Activated CD4-positive, alpha-beta T cell treated with anti-CD3 and anti-CD28 coated beads for 36 hours (primary cell): ENCODE measurements at regions not wholly inside any gene's neighbourhood (a gene's known extent, or its start where the extent isn't known, plus 50 kb on each side); places are given as distances from the start of the nearest gene placed in this dataset.

Source experiments
- ATAC-seq: fragments of 200-7000 bp; cut with Tn5 transposase; one replicate; pipeline ENCODE4 v1.10.0; 2021; ENCODE audit warnings: mild to moderate bottlenecking, moderate library complexity
- CTCF ChIA-PET: fragments of 350-600 bp; sonication (Branson Sonifier 250); formaldehyde crosslinking; loops from one replicate; lab custom pipeline; 2021; ENCODE audit warnings: antibody characterized with exemption; lab: Charles Lee
- POLR2A ChIA-PET: fragments of 350-600 bp; sonication (Branson Sonifier 250); formaldehyde crosslinking; loops from one replicate; lab custom pipeline; 2021; ENCODE audit warnings: antibody characterized with exemption, inconsistent platforms; lab: Charles Lee
- DNase-seq: peaks from one replicate; pipeline ENCODE4 v3.0.0-alpha.2; 2020
- H3K27ac Mint-ChIP-seq: one replicate; pipeline ENCODE4 v1.8.0; 2021; ENCODE audit warnings: mixed read lengths
- H3K27me3 Mint-ChIP-seq: one replicate; pipeline ENCODE4 v1.8.0; 2021; ENCODE audit warnings: mixed read lengths
- H3K36me3 Mint-ChIP-seq: one replicate; pipeline ENCODE4 v1.8.0; 2021; ENCODE audit warnings: low read depth, mixed read lengths
- H3K4me1 Mint-ChIP-seq: one replicate; pipeline ENCODE4 v1.8.0; 2021; ENCODE audit warnings: mixed read lengths
- H3K4me3 Mint-ChIP-seq: one replicate; pipeline ENCODE4 v1.8.0; 2021; ENCODE audit warnings: mild to moderate bottlenecking, moderate library complexity, mixed read lengths
- H3K9me3 Mint-ChIP-seq: one replicate; pipeline ENCODE4 v1.8.0; 2021; ENCODE audit warnings: low read depth, mixed read lengths
- intact Hi-C, 2 experiments: fragments of 100-400 bp; cut with DNase I in 1 of 2; cut with micrococcal nuclease in 1 of 2; formaldehyde crosslinking; loops; one replicate each; pipeline versions ENCODE4 v1.14.2 to v1.15.1; 2022 to 2024; cut with DNase I, micrococcal nuclease

DNA sequence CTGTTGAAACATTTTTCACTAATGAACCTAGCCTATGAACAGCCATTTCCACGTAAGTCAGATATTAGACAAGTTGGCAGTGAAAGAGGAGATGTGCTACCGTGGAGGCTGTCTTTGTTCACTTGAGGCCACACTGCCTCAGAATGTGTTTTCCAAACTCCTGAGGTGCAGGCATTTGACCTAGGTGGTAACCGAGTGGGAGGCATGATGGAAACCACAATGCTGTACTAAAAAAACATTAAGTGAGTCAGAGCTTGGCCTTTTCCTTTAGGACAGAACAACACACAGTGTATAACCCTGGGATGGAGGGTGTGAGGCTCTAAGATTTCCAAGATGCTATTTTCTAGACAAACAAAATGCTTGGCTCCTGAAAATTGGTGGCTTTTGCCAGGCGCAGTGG is 406.3 kb downstream of the SOX2 start:
- H3K27me3 Mint-ChIP-seq, result no peaks in the 10 kb centered on the region

DNA sequence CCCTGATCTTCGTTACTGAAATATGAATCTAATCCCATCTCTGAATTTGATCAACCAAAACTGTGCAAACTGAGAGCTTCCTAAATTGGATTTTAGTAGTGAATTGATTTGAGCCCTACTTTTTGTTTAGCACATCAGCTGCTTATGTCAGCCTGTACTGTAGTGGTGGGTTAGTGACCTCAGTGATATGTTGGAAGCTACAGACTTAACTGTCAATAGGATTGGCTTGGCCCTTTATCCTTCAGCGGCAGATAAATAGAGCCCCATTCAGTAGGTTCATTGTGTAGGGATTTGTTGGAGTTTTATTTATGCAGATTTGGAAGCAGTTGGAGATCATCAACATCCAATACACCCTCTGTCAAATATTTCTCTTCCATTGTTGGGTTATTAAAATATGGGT is 409.7 kb downstream of the SOX2 start:
- POLR2A ChIA-PET, result no interaction called here
- Mint-ChIP-seq H3K4me1 (no peaks in the 10 kb centered on the region), H3K27ac (no peak overlapping the region), H3K4me3 (no peak overlapping the region), H3K27me3 (no peaks in the 10 kb centered on the region), H3K36me3 (no peaks in the 10 kb centered on the region), H3K9me3 (no peaks in the 10 kb centered on the region)
- intact Hi-C loops, result no loop called here
- CTCF ChIA-PET, result no interaction called here
- ATAC-seq (no peak), DNase-seq (no peak)

More for the DNA sequence above, 406.3 kb downstream of the SOX2 start:
- H3K27ac Mint-ChIP-seq, result no peak overlapping the region
- no peaks in the 10 kb centered on the region for H3K4me1 Mint-ChIP-seq
- ATAC-seq (no peak), DNase-seq (no peak)
- no peak overlapping the region for H3K4me3 Mint-ChIP-seq
- intact Hi-C loops, result no loop called here
- H3K36me3 Mint-ChIP-seq, result no peaks in the 10 kb centered on the region
- no peaks in the 10 kb centered on the region for H3K9me3 Mint-ChIP-seq
- ChIA-PET CTCF (interaction anchor here (1.0 kb wide), 1 partner anchor 10 kb away, joined by 3 read pairs; no protein-coding TSS in a partner anchor), POLR2A (no interaction called here)

DNA sequence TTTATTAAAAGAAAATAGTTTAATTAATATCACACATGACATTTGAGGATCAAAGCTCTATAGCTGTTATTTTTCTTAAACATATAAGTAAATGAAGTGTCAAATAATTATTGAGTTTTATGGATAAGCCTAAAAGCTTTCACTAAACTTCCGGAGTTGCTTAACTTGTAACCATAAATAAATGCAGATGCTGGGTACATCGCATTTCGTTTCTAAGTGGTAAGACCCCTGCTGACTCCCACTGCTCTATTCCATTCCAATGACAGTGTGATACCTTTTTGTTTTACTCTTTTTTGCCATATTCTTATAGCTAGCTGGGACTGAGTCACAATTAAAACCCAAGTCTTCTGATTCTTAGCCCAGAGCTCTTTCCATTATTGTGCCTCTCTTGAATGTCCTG is 411.1 kb downstream of the SOX2 start:
- CTCF ChIA-PET, result no interaction called here
- Mint-ChIP-seq H3K4me1 (no peaks in the 10 kb centered on the region), H3K9me3 (no peaks in the 10 kb centered on the region), H3K4me3 (no peak overlapping the region), H3K27me3 (no peaks in the 10 kb centered on the region), H3K27ac (no peak overlapping the region), H3K36me3 (no peaks in the 10 kb centered on the region)
- intact Hi-C loops, result no loop called here
- no peak for ATAC-seq
- POLR2A ChIA-PET, result no interaction called here
- DNase-seq, result no peak

DNA sequence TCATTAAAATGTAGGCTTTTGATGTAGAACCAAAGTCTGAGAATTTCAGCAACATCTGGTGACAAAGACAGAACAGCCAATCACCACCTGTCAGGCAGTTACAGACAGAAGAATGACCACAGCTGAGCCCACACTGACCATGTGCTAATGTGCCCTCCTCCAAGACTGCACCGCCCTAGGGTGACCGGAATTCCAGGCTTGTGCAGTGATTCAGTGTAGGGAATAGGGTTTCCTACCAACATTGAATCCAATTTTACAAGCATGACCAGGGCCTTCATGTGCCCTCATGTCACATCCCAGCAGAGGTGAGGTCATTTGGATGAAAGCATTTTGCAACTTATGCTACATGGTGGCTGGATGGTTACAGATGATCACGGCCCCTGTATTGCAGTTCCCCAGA is 412.5 kb downstream of the SOX2 start:
- no peaks in the 10 kb centered on the region for H3K9me3 Mint-ChIP-seq
- H3K4me3 Mint-ChIP-seq, result no peak overlapping the region
- ATAC-seq (no peak), DNase-seq (no peak)
- ChIA-PET CTCF (no interaction called here), POLR2A (no interaction called here)
- H3K27ac Mint-ChIP-seq, result no peak overlapping the region
- no peaks in the 10 kb centered on the region for H3K4me1 Mint-ChIP-seq
- intact Hi-C loops, result no loop called here
- H3K27me3 Mint-ChIP-seq, result no peaks in the 10 kb centered on the region
- H3K36me3 Mint-ChIP-seq, result no peaks in the 10 kb centered on the region

DNA sequence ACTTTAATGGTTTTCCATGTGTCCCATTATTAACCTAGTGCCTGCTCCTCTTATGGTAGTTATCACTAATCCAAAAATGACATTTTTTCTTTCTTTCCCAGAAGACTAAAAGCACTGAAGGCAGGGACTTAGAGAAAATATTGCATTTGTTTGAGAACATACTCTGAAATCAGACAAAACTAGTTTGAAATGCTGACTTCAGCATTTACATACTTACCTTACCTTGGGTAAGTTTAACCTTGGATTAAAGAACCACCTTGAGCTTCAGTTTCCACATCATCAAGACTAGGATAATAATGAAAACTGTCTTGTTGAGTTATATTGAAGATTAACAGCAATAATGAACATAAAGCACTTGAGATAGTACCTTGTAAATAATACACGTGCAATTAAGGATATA is 413.0 kb downstream of the SOX2 start:
- ChIA-PET POLR2A (no interaction called here), CTCF (no interaction called here)
- ATAC-seq (no peak), DNase-seq (no peak)
- H3K9me3 Mint-ChIP-seq, result no peaks in the 10 kb centered on the region
- H3K27ac Mint-ChIP-seq, result no peak overlapping the region
- no peaks in the 10 kb centered on the region for H3K4me1 Mint-ChIP-seq
- no peaks in the 10 kb centered on the region for H3K27me3 Mint-ChIP-seq
- H3K4me3 Mint-ChIP-seq, result no peak overlapping the region
- intact Hi-C loops, result no loop called here
- no peaks in the 10 kb centered on the region for H3K36me3 Mint-ChIP-seq

DNA sequence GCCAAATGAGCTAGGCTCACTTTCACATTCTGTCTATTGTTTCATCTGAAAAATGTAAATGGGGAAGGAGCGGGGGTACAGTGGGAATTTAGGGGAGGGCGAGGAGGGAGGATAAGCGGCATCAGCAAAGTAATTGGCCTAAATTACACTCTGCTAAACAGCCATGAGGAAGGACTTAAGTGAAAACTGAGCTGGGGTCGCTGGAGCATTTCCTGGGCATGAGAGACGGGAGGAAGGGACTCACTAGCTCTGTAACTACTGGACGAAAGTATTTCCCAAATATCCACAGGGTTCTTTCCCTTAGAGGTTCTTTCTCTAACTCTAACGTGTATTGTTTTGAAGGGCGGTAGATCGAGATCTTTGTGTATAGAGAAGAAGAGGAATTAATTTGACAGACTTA is 418.0 kb downstream of the SOX2 start:
- Mint-ChIP-seq H3K36me3 (no peaks in the 10 kb centered on the region), H3K27me3 (no peaks in the 10 kb centered on the region), H3K9me3 (no peaks in the 10 kb centered on the region), H3K27ac (no peak overlapping the region), H3K4me3 (no peak overlapping the region), H3K4me1 (no peaks in the 10 kb centered on the region)
- intact Hi-C loops, result no loop called here
- DNase-seq (no peak), ATAC-seq (no peak)
- CTCF ChIA-PET, result no interaction called here
- POLR2A ChIA-PET, result no interaction called here

DNA sequence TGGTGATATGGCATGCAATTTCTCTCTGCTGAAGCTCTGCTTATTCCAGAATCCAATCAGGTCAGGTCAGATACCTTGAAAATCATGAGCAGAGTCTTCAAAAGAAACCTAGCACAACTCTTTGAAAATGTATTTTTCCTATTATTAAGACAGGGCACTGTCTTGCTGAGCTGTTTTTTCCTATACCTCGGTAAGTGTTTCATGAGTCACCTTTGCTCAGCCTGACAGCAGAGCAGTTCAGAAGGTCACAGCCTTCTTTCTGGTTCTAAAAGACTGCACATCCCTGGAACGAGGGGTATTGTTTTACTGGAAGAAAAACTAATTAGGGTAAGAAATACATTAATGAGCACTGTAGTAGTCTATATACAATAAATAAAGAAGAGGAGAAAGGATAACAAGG is 422.0 kb downstream of the SOX2 start:
- no peak for ATAC-seq
- Mint-ChIP-seq H3K9me3 (no peaks in the 10 kb centered on the region), H3K36me3 (no peaks in the 10 kb centered on the region), H3K4me3 (no peak overlapping the region), H3K27me3 (no peaks in the 10 kb centered on the region), H3K4me1 (no peaks in the 10 kb centered on the region), H3K27ac (no peak overlapping the region)
- no peak for DNase-seq
- intact Hi-C loops, result no loop called here
- CTCF ChIA-PET, result interaction anchor here (1.1 kb wide), 1 partner anchor 357 kb away, joined by 3 read pairs; no protein-coding TSS in a partner anchor
- POLR2A ChIA-PET, result no interaction called here

DNA sequence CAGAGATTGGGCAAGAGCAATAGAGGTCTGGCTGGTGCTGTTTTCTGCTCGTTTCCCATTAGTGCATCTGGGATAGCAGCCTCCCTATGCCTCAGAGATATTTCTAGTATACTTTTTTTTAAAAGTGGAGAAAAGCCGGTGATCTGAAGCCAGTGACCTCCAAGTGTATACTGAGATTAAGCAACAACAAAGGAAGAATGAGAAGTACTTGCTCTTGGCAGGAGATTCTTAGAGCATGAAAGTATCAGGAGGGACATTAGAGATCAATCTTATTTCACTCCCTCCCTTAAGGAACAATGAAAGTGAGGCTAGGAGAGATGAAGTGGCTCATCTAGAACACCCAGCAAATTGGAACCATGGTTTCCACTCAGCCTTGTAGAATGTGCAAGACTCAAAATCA is 423.3 kb downstream of the SOX2 start:
- CTCF ChIA-PET, result no interaction called here
- H3K9me3 Mint-ChIP-seq, result no peaks in the 10 kb centered on the region
- no peak overlapping the region for H3K4me3 Mint-ChIP-seq
- H3K4me1 Mint-ChIP-seq, result no peaks in the 10 kb centered on the region
- H3K36me3 Mint-ChIP-seq, result no peaks in the 10 kb centered on the region
- intact Hi-C loops, result no loop called here
- POLR2A ChIA-PET, result no interaction called here
- ATAC-seq (no peak), DNase-seq (no peak)
- no peak overlapping the region for H3K27ac Mint-ChIP-seq
- no peaks in the 10 kb centered on the region for H3K27me3 Mint-ChIP-seq

DNA sequence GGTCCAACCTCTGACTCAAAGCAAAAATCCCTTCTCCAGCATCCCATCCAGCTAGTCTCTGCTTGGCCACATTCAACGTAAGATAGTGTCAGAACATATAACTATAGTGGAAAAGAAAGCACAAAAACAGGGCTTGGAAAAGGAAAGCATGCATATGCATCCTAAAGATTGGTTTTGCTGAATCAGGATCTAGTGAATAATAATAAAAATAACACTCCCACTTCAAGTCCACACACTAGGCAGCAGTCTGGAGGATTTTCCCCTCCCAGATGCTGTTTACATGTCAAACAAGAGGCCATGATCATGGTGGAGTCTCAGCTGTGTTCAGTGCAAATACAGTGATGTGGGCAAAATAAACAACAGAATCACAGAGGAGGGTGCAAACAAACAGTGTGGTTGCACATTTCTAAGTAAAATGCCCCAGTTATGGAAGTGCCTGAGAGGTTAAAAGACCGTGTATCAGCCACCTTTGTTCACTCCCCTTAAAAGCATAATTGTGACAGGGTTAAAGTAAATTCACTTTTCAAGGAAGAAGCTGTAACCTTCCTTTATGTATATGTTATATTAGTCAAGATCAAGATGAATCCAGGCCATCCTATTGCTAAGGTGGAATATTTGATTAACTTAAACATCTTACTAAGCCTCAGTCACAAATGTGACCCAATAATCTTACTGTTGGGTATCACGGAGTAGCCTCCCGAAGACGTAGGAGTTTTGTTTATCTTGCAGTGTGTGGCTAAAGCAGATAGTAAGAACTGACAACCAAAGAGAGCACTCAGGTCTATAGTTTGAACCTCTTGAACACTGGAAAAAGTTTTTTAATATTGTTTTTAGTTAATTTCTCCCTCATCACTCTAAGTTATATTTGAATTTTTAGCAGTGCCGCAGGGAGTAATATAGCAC is 424.5 kb downstream of the SOX2 start:
- Mint-ChIP-seq H3K4me3 (no peak overlapping the region), H3K9me3 (no peaks in the 10 kb centered on the region), H3K27ac (no peak overlapping the region), H3K36me3 (no peaks in the 10 kb centered on the region), H3K27me3 (no peaks in the 10 kb centered on the region), H3K4me1 (no peaks in the 10 kb centered on the region)
- ChIA-PET POLR2A (no interaction called here), CTCF (no interaction called here)
- no peak for ATAC-seq
- DNase-seq, result no peak
- intact Hi-C loops, result no loop called here

DNA sequence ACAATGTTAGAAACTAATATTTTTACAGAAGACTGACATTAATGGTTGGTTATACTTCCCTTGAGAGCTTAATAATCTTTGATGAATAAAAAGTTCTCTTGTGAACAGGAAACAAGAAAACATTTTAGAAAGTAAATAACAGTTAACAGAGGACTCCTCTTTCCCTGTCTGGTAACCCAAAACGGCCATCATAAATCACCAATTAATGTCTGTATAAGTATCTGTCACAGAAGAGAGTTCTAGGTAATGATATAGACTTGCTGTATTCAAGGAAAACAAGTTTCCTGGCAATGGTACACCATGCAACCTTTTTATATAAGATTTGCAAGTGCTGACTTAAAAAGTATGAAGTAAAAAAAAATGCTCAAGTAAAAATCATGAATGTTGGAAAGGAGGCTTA is 426.7 kb downstream of the SOX2 start:
- H3K4me3 Mint-ChIP-seq, result no peak overlapping the region
- no peaks in the 10 kb centered on the region for H3K9me3 Mint-ChIP-seq
- H3K4me1 Mint-ChIP-seq, result no peaks in the 10 kb centered on the region
- CTCF ChIA-PET, result no interaction called here
- DNase-seq (no peak), ATAC-seq (no peak)
- intact Hi-C loops, result no loop called here
- H3K36me3 Mint-ChIP-seq, result no peaks in the 10 kb centered on the region
- H3K27me3 Mint-ChIP-seq, result no peaks in the 10 kb centered on the region
- no peak overlapping the region for H3K27ac Mint-ChIP-seq
- POLR2A ChIA-PET, result no interaction called here

DNA sequence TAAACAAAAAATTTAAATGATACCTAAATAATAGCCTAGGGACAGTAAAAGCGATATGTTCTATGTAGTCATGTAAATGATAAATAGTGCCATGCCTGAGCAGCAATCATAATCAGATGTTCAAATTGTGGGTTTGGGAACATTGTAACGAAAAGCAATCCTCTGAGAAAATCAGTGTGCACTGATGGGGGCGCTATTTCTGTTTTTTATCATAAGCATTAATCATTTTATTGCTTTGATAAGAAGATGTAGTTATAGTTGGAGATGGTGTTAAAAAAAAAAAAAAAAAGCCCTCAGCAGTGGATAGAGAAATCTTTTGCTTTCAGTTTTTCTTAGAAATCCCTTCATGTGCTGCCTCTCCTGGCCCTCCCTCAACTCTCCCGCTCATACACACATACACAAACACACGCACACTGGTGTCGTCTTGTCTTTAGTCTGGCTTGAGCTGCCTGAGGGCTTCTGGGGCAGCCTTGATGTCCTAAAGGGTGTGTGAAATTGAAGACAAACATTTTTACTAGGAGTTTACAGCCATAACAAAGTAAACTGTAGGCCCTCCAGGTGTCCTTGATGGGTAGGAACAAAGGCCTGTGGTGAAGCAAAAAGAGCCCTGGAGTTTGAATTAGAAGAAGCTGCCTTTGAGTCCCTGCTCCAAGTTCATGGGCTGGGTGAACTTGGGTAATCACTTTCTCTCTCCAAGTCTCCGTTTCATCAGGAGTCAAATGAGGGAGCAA is 428.1 kb downstream of the SOX2 start:
- intact Hi-C loops, result no loop called here
- Mint-ChIP-seq H3K27ac (no peak overlapping the region), H3K4me1 (no peaks in the 10 kb centered on the region), H3K27me3 (no peaks in the 10 kb centered on the region), H3K9me3 (no peaks in the 10 kb centered on the region), H3K4me3 (no peak overlapping the region), H3K36me3 (no peaks in the 10 kb centered on the region)
- DNase-seq, result no peak
- CTCF ChIA-PET, result no interaction called here
- ATAC-seq, result no peak
- POLR2A ChIA-PET, result no interaction called here

DNA sequence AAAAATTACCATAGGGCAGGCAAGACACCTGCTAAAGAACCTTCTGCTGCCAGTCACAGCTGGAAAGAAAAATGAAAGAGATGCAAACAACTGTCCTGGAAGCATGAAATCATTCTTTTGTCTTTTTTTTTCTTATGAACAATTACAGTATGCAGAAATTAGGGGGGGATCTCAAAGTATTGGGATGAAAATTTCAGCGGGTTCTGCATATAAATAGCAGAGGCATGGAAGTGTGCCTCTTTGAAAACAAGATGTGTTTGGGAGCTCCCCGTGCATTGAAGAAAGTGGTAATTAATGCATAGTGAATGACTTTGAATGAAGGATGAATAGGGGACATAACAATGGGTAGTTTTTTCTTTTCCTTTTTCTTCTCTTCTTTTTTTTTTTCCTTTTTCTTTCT is 431.2 kb downstream of the SOX2 start:
- ChIA-PET POLR2A (no interaction called here), CTCF (no interaction called here)
- intact Hi-C loops, result no loop called here
- Mint-ChIP-seq H3K27me3 (no peaks in the 10 kb centered on the region), H3K4me1 (no peaks in the 10 kb centered on the region), H3K4me3 (no peak overlapping the region), H3K9me3 (peaks cover 2% of the 10 kb centered on the region), H3K27ac (no peak overlapping the region), H3K36me3 (no peaks in the 10 kb centered on the region)
- no peak for DNase-seq
- no peak for ATAC-seq
